ENCODE measurements at regions not wholly inside any gene's neighbourhood (a gene's known extent, or its start where the extent isn't known, plus 50 kb on each side); places are given as distances from the start of the nearest gene placed in this dataset.
"Not testable (repeated sequence)": the region's sequence is repeated elsewhere in the genome, so short reads cannot be mapped to it uniquely, and the experiment has no call there.

GRCh38 chr9:87371795-87372355, 125.8 kb upstream of the DAPK1 start:
- DNase-seq = no peak

- DNase-seq = no peak
Observed at GRCh38 chr9:87372356-87372851, 125.3 kb upstream of the DAPK1 start.

GRCh38 chr9:87374023-87374919, 123.4 kb upstream of the DAPK1 start:
- not testable (repeated sequence) for DNase-seq

- no peak for DNase-seq
Observed at GRCh38 chr9:87375397-87376073, 122.1 kb upstream of the DAPK1 start.

GRCh38 chr9:87378676-87379075, 119.0 kb upstream of the DAPK1 start:
- DNase-seq = no peak

GRCh38 chr9:87379300-87379699, 118.4 kb upstream of the DAPK1 start:
- DNase-seq = no peak

- no peak for DNase-seq
Observed at GRCh38 chr9:87381050-87381711, 116.5 kb upstream of the DAPK1 start.

GRCh38 chr9:87381746-87382145, 115.9 kb upstream of the DAPK1 start:
- no peak for DNase-seq

- DNase-seq = no peak
Observed at GRCh38 chr9:87382900-87383299, 114.8 kb upstream of the DAPK1 start.

- DNase-seq = no peak
Observed at GRCh38 chr9:87383344-87384150, 114.1 kb upstream of the DAPK1 start.

- no peak for DNase-seq
Observed at GRCh38 chr9:87386490-87387025, 111.1 kb upstream of the DAPK1 start.

GRCh38 chr9:87387351-87388011, 110.2 kb upstream of the DAPK1 start:
- DNase-seq = no peak

GRCh38 chr9:87388708-87389107, 109.0 kb upstream of the DAPK1 start:
- DNase-seq = not testable (repeated sequence)

- no peak for DNase-seq
Observed at GRCh38 chr9:87389936-87390335, 107.7 kb upstream of the DAPK1 start.

- DNase-seq = no peak
Observed at GRCh38 chr9:87390361-87390760, 107.3 kb upstream of the DAPK1 start.

GRCh38 chr9:87392086-87392485, 105.6 kb upstream of the DAPK1 start:
- DNase-seq = no peak

GRCh38 chr9:87393706-87394230, 103.9 kb upstream of the DAPK1 start:
- no peak for DNase-seq

GRCh38 chr9:87395804-87396479, 101.7 kb upstream of the DAPK1 start:
- DNase-seq = no peak

- DNase-seq = no peak
Observed at GRCh38 chr9:87401681-87402080, 96.0 kb upstream of the DAPK1 start.
